Neural progenitor cell (in vitro differentiated cells): ENCODE measurements at regions not wholly inside any gene's neighbourhood (a gene's known extent, or its start where the extent isn't known, plus 50 kb on each side); places are given as distances from the start of the nearest gene placed in this dataset.

Experiments used
- EZH2phosphoT487 ChIP-seq: fragments of 200-600 bp; sonication (generic); IDR thresholded peaks from 2 replicates; pipeline ENCODE4 v1.6.1; 2017; ENCODE audit warnings: antibody characterized with exemption
- TF ChIP-seq, protein P1 (sequence below): fragments of 200-600 bp; sonication (generic); IDR thresholded peaks from 2 replicates; pipeline ENCODE4 v1.5.1; 2017; ENCODE audit warnings: antibody characterized with exemption, mild to moderate bottlenecking

DNA sequence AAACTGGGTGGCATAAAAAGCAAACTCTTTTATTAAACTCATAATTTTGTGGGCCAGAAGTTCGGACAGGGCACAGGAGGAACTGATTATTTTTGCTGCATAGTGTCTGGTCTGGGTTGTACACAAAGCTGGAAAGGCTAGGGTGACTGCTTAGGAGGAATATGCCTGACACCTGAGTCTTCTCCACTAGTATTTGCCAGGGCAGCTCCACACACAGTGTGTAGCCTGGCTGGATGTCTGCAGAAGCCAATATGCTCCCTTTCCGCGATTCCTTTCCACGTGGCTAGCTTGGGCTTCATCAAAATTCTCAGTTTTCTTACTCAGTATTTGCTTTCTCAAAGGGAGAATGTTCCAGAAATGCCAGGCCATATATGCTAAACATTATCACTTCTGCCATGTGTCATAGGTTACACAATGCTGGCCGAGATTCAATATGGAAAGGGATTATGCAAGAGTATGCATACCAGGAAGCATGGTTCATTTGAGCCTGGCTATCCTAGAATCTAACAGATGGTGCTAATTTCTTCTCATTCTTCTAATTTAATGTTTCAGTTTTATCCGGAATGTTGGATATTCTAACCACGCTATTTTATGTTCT, 142.7 kb upstream of the DOK6 start:
- TF ChIP-seq, protein P1, sequence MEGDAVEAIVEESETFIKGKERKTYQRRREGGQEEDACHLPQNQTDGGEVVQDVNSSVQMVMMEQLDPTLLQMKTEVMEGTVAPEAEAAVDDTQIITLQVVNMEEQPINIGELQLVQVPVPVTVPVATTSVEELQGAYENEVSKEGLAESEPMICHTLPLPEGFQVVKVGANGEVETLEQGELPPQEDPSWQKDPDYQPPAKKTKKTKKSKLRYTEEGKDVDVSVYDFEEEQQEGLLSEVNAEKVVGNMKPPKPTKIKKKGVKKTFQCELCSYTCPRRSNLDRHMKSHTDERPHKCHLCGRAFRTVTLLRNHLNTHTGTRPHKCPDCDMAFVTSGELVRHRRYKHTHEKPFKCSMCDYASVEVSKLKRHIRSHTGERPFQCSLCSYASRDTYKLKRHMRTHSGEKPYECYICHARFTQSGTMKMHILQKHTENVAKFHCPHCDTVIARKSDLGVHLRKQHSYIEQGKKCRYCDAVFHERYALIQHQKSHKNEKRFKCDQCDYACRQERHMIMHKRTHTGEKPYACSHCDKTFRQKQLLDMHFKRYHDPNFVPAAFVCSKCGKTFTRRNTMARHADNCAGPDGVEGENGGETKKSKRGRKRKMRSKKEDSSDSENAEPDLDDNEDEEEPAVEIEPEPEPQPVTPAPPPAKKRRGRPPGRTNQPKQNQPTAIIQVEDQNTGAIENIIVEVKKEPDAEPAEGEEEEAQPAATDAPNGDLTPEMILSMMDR = no peak
- no peak for TF ChIP-seq EZH2phosphoT487
